Spleen (tissue), 7 donors: ENCODE measurements at regions not wholly inside any gene's neighbourhood (a gene's known extent, or its start where the extent isn't known, plus 50 kb on each side); places are given as distances from the start of the nearest gene placed in this dataset.

Experiments used
- POLR2A ChIP-seq, 3 donors: fragments of 450-650 bp; IDR thresholded peaks; one replicate each; pipeline ENCODE4 v1.5.1; 2017; ENCODE audit warnings: antibody characterized with exemption in 3 of 3, mild to moderate bottlenecking in 1 of 3
- POLR2AphosphoS5 ChIP-seq, 3 donors: sonication (generic); formaldehyde crosslinking; IDR thresholded peaks; one replicate each; pipeline ENCODE4 v1.5.1; 2017; ENCODE audit warnings: antibody characterized with exemption in 3 of 3
- TF ChIP-seq, protein P1 (sequence below), 11 experiments: fragments of 200-600 bp in 7 of 11; fragments of 450-650 bp in 4 of 11; sonication (generic) in 4 of 11; IDR thresholded peaks in 8 of 11; conservative IDR thresholded peaks in 3 of 11; 1 replicate in 7 of 11; 2 replicates in 4 of 11; pipeline versions ENCODE4 v1.4.0 to v1.8.0; 2016 to 2021; ENCODE audit warnings: antibody characterized with exemption in 11 of 11, inconsistent platforms in 4 of 11, mild to moderate bottlenecking in 1 of 11
- donor health status: DM: no; HTN: no; CAD: no; lungs with moderate emphysema.
- donor health status: DM: no; HTN: no; CAD: no.
- donor health status: DM: no; HTN: no; CAD: no.

- TF ChIP-seq, protein P1, sequence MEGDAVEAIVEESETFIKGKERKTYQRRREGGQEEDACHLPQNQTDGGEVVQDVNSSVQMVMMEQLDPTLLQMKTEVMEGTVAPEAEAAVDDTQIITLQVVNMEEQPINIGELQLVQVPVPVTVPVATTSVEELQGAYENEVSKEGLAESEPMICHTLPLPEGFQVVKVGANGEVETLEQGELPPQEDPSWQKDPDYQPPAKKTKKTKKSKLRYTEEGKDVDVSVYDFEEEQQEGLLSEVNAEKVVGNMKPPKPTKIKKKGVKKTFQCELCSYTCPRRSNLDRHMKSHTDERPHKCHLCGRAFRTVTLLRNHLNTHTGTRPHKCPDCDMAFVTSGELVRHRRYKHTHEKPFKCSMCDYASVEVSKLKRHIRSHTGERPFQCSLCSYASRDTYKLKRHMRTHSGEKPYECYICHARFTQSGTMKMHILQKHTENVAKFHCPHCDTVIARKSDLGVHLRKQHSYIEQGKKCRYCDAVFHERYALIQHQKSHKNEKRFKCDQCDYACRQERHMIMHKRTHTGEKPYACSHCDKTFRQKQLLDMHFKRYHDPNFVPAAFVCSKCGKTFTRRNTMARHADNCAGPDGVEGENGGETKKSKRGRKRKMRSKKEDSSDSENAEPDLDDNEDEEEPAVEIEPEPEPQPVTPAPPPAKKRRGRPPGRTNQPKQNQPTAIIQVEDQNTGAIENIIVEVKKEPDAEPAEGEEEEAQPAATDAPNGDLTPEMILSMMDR (IDR thresholded peaks at IDR 0.05 in 8 of 11, conservative IDR thresholded peaks at IDR 0.05 in 3 of 11) = no peak
- TF ChIP-seq POLR2A (IDR thresholded peaks at IDR 0.05) (no peak), POLR2AphosphoS5 (IDR thresholded peaks at IDR 0.05) (no peak)
These were observed 668.1 kb upstream of the CDH6 start for GRCh38 chr5:30525353-30525752.
